ENCODE measurements at regions not wholly inside any gene's neighbourhood (a gene's known extent, or its start where the extent isn't known, plus 50 kb on each side); places are given as distances from the start of the nearest gene placed in this dataset.
A peak's percentile ranks its signal among the peaks of the same experiment; 100 is the strongest.

GRCh38 chr17:13705221-13705620 is 103.5 kb upstream of the HS3ST3A1 start:
- Histone ChIP-seq H3K36me3 (no peaks in the 10 kb centered on the region), H3K27ac (no peak overlapping the region), H3K4me3 (no peak overlapping the region), H3K4me1 (no peaks in the 10 kb centered on the region), H3K27me3 (no peaks in the 10 kb centered on the region), H3K9me3 (no peaks in the 10 kb centered on the region)
- DNase-seq: no peak
- intact Hi-C loops (cut with DNase I): loop anchor here in 1 of 10 donors (10.0 kb wide), 1 partner anchor 60 kb away; no protein-coding TSS in a partner anchor
- TF ChIP-seq, protein P1, sequence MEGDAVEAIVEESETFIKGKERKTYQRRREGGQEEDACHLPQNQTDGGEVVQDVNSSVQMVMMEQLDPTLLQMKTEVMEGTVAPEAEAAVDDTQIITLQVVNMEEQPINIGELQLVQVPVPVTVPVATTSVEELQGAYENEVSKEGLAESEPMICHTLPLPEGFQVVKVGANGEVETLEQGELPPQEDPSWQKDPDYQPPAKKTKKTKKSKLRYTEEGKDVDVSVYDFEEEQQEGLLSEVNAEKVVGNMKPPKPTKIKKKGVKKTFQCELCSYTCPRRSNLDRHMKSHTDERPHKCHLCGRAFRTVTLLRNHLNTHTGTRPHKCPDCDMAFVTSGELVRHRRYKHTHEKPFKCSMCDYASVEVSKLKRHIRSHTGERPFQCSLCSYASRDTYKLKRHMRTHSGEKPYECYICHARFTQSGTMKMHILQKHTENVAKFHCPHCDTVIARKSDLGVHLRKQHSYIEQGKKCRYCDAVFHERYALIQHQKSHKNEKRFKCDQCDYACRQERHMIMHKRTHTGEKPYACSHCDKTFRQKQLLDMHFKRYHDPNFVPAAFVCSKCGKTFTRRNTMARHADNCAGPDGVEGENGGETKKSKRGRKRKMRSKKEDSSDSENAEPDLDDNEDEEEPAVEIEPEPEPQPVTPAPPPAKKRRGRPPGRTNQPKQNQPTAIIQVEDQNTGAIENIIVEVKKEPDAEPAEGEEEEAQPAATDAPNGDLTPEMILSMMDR (IDR thresholded peaks at IDR 0.05): no peak
- ATAC-seq: no peak
- WGBS, 2 donors: 68 to 70% methylated on average over 7 of the region's 7 CpGs

DNA sequence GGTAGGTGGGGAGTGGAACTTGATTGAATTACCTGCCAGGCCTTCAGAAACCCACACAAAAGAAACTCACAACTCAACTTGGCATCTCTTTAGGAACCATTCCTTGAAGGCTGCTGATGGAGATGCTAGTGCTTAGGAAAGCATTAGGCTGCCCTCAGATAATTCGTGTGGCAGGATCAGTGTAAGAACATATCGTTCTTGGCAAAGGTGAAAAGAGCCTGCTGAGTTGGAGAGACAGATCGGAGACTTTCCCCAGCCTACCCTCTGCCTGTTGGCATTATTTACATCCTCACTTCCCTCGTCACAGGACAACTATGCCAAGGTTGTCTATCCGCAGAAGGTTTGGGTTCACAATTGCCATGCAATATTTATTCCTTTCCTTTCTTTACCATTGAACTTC is 120.0 kb upstream of the HS3ST3A1 start:
- H3K4me3 ChIP-seq: no peak overlapping the region
- no peak overlapping the region for H3K27ac ChIP-seq
- TF ChIP-seq, protein P1 (IDR thresholded peaks at IDR 0.05): no peak
- H3K9me3 ChIP-seq: peaks cover 0 to 9% (median 0%) of the 10 kb centered on the region in 11 donors
- H3K4me1 ChIP-seq: no peaks in the 10 kb centered on the region
- DNase-seq (no peak), ATAC-seq (peak in 2 of 8 donors; percentile 50 to 69)
- no peaks in the 10 kb centered on the region for H3K36me3 ChIP-seq
- WGBS, 2 donors: 55 to 67% methylated on average over 5 of the region's 5 CpGs
- H3K27me3 ChIP-seq: no peaks in the 10 kb centered on the region
- intact Hi-C loops (cut with DNase I): loop anchor here in 1 of 10 donors (10.0 kb wide), 1 partner anchor 63 kb away; no protein-coding TSS in a partner anchor

DNA sequence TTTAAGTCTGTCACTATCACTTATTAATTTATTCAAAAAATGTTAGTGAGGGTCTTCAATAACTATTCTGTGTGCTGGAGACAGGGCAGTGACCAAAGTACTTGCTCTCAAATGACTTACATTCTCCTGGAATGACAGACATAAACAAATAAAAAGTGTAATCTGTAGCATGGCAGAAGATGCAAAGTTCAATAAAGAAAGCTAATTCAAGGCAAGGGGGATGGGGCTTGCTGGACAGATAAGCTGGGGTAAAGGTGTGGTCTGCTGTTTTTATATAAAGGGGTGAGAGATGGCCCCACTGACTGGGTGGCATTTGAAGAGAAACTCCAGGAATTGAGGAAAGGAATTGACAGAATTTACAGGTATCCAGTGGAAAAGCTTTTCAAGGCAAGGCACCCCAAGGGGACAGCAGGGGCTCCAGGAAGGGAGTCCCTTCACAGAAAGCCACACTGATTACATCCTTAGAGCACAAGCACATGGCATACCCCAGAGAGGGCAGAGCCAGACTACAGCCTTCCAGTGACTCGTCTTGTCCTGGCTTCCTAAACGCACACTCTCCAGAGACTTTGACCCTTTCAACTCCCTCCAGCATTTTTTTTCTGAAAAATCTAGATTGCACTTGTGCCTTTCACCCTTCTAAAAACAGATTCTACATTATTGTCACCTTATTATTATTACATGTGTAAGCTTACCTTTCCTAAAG is 123.7 kb upstream of the HS3ST3A1 start:
- whole genome bisulfite sequencing, 2 donors: 15 to 18% methylated on average over 2 of the region's 2 CpGs
- H3K4me1 ChIP-seq: no peaks in the 10 kb centered on the region
- no peaks in the 10 kb centered on the region for H3K9me3 ChIP-seq
- intact Hi-C loops (cut with DNase I): loop anchor here in 1 of 10 donors (10.0 kb wide), 1 partner anchor 59 kb away; no protein-coding TSS in a partner anchor
- TF ChIP-seq, protein P1 (IDR thresholded peaks at IDR 0.05): no peak
- H3K4me3 ChIP-seq: no peak overlapping the region
- ATAC-seq (no peak), DNase-seq (no peak)
- H3K27me3 ChIP-seq: no peaks in the 10 kb centered on the region
- H3K36me3 ChIP-seq: no peaks in the 10 kb centered on the region
- H3K27ac ChIP-seq: no peak overlapping the region

GRCh38 chr17:13727441-13728171 is 125.9 kb upstream of the HS3ST3A1 start:
- Histone ChIP-seq H3K27me3 (no peaks in the 10 kb centered on the region), H3K36me3 (no peaks in the 10 kb centered on the region), H3K9me3 (no peaks in the 10 kb centered on the region), H3K27ac (no peak overlapping the region), H3K4me1 (no peaks in the 10 kb centered on the region), H3K4me3 (no peak overlapping the region)
- 88 to 90% methylated on average over 6 of the region's 6 CpGs for WGBS, 2 donors
- ATAC-seq (no peak), DNase-seq (no peak)
- intact Hi-C loops (cut with DNase I): loop anchor here in 1 of 10 donors (10.0 kb wide), 1 partner anchor 57 kb away; no protein-coding TSS in a partner anchor
- TF ChIP-seq, protein P1 (IDR thresholded peaks at IDR 0.05): no peak
